Loucy (cell line): ENCODE measurements at regions not wholly inside any gene's neighbourhood (a gene's known extent, or its start where the extent isn't known, plus 50 kb on each side); places are given as distances from the start of the nearest gene placed in this dataset.

ENCODE experiments used
- EZH2phosphoT487 ChIP-seq: fragments of 200-600 bp; IDR thresholded peaks from 2 replicates; pipeline ENCODE4 v1.6.1; 2018; ENCODE audit warnings: antibody characterized with exemption, mild to moderate bottlenecking, moderate library complexity, borderline replicate concordance
- TF ChIP-seq, protein P1 (sequence below): fragments of 200-600 bp; sonication (generic); conservative IDR thresholded peaks from 2 replicates; pipeline ENCODE4 v1.5.1; 2014; ENCODE audit warnings: mild to moderate bottlenecking, antibody characterized with exemption, low read length

DNA sequence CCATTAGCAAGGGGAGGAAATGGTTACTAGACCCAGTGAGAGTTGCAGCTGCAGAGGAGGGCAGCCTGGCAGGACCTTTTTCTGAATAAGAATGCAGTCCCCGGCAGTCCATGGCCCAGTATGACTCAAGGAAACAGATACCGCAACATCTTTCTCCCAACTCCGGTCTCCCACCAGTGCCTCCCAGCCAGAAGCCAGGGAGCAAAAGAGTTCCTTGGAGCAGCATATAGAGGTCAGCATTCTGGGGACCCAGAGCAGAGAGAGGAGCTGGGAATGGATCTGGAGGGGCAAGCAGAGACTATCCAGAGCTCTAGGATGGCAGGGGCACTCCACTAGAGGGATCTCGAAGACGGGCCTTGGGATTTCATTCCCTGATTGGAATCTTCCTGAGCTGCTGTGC lies 339.2 kb upstream of the AADAT start:
- TF ChIP-seq, protein P1, sequence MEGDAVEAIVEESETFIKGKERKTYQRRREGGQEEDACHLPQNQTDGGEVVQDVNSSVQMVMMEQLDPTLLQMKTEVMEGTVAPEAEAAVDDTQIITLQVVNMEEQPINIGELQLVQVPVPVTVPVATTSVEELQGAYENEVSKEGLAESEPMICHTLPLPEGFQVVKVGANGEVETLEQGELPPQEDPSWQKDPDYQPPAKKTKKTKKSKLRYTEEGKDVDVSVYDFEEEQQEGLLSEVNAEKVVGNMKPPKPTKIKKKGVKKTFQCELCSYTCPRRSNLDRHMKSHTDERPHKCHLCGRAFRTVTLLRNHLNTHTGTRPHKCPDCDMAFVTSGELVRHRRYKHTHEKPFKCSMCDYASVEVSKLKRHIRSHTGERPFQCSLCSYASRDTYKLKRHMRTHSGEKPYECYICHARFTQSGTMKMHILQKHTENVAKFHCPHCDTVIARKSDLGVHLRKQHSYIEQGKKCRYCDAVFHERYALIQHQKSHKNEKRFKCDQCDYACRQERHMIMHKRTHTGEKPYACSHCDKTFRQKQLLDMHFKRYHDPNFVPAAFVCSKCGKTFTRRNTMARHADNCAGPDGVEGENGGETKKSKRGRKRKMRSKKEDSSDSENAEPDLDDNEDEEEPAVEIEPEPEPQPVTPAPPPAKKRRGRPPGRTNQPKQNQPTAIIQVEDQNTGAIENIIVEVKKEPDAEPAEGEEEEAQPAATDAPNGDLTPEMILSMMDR: no peak
- no peak for TF ChIP-seq EZH2phosphoT487
